Endothelial cell of umbilical vein (primary cell): ENCODE measurements at regions not wholly inside any gene's neighbourhood (a gene's known extent, or its start where the extent isn't known, plus 50 kb on each side); places are given as distances from the start of the nearest gene placed in this dataset.

Experiments used
- BruUV-seq: library from RNA; stranded (reverse); fragments of 400-500 nt; replicated peaks from 2 replicates; lab custom pipeline; 2021; lab: Mats Ljungman, UMichigan
- CTCF ChIA-PET: fragments of 300-600, 350-600 bp; sonication (Branson Sonifier 250); formaldehyde crosslinking; loops from one replicate; lab custom pipeline; 2021; ENCODE audit warnings: antibody characterized with exemption, inconsistent platforms; lab: Charles Lee
- POLR2A ChIA-PET: fragments of 300-600, 350-600 bp; sonication (Branson Sonifier 250); formaldehyde crosslinking; loops from one replicate; lab custom pipeline; 2021; ENCODE audit warnings: antibody characterized with exemption, inconsistent platforms; lab: Charles Lee
- DNase-seq: peaks from one replicate; pipeline ENCODE4 v3.0.0-alpha.2; 2011; ENCODE audit warnings: low read depth, low spot score
- FAIRE-seq: peaks from 2 replicates; lab custom pipeline; 2011; peaks lifted over from hg19 to GRCh38; lab: Jason Lieb, UNC
- H2AFZ ChIP-seq: 2 replicates; pipeline ENCODE4 v1.6.0; 2012; ENCODE audit warnings: low read depth, low read length, control low read depth, inconsistent platforms
- H3K27ac ChIP-seq: 2 replicates; pipeline ENCODE4 v1.5.1; 2011; ENCODE audit warnings: low read depth, mild to moderate bottlenecking, control low read depth, low read length, moderate library complexity; ENCODE audit not compliant: insufficient read depth
- H3K27me3 ChIP-seq, 2 experiments: 2 replicates each; pipeline versions ENCODE4 v1.6.0 to v1.6.1; 2011; ENCODE audit warnings: low read length in 2 of 2, mixed read lengths in 1 of 2; ENCODE audit not compliant: control insufficient read depth in 2 of 2, insufficient read depth in 2 of 2
- H3K36me3 ChIP-seq, 2 experiments: 2 replicates in 1 of 2; 3 replicates in 1 of 2; pipeline ENCODE4 v1.5.1; 2011; ENCODE audit warnings: low read length in 2 of 2, mild to moderate bottlenecking in 1 of 2, moderate library complexity in 1 of 2; ENCODE audit not compliant: control insufficient read depth in 2 of 2, insufficient read depth in 2 of 2; ENCODE audit errors: extremely low read depth in 1 of 2
- H3K4me1 ChIP-seq: 3 replicates; pipeline ENCODE4 v1.5.1; 2011; ENCODE audit warnings: mild to moderate bottlenecking, low read length; ENCODE audit not compliant: control insufficient read depth, insufficient read depth; ENCODE audit errors: extremely low read depth
- H3K4me2 ChIP-seq: 2 replicates; pipeline ENCODE4 v1.6.1; 2011; ENCODE audit warnings: low read length, control low read depth, mixed read lengths; ENCODE audit not compliant: insufficient read depth
- H3K4me3 ChIP-seq, 3 experiments: fragments of 200-600 bp in 1 of 3; sonication (generic), shearing (Covaris generic) in 1 of 3; replicated peaks in 1 of 3; 2 replicates each; pipeline ENCODE4 v1.5.1; 2011 to 2016; ENCODE audit warnings: control low read depth in 3 of 3, low read length in 3 of 3, mild to moderate bottlenecking in 2 of 3, inconsistent platforms in 1 of 3, low read depth in 1 of 3, moderate library complexity in 1 of 3; ENCODE audit not compliant: insufficient read depth in 1 of 3
- H3K79me2 ChIP-seq: 2 replicates; pipeline ENCODE4 v1.6.0; 2012; ENCODE audit warnings: low read length, inconsistent platforms; ENCODE audit not compliant: control insufficient read depth, insufficient read depth
- H3K9ac ChIP-seq: replicated peaks from 2 replicates; pipeline ENCODE3; 2011; ENCODE audit warnings: low read length, control low read depth; ENCODE audit not compliant: insufficient read depth; ENCODE audit errors: extremely low read depth
- H3K9me1 ChIP-seq: replicated peaks from 3 replicates; pipeline ENCODE4 v1.6.0; 2011; ENCODE audit warnings: mild to moderate bottlenecking, low read length; ENCODE audit not compliant: control insufficient read depth, insufficient read depth; ENCODE audit errors: extremely low read depth
- H3K9me3 ChIP-seq: replicated peaks from 2 replicates; pipeline ENCODE4 v1.5.1; 2012; ENCODE audit warnings: low read length, inconsistent platforms; ENCODE audit not compliant: control insufficient read depth, insufficient read depth
- H4K20me1 ChIP-seq: replicated peaks from 2 replicates; pipeline ENCODE3; 2011; ENCODE audit warnings: mild to moderate bottlenecking, low read length; ENCODE audit not compliant: control insufficient read depth, insufficient read depth; ENCODE audit errors: extremely low read depth
- EZH2 ChIP-seq: IDR thresholded peaks from 2 replicates; pipeline ENCODE4 v1.6.1; 2012; ENCODE audit warnings: borderline replicate concordance, low read depth, mild to moderate bottlenecking, moderate library complexity, low read length, inconsistent platforms; ENCODE audit not compliant: severe bottlenecking
- FOS ChIP-seq: IDR thresholded peaks from 2 replicates; pipeline ENCODE4 v1.6.1; 2011; ENCODE audit warnings: mild to moderate bottlenecking, low read length, moderate library complexity, borderline replicate concordance; ENCODE audit not compliant: insufficient read depth
- GATA2 ChIP-seq: IDR thresholded peaks from 2 replicates; pipeline ENCODE4 v1.7.0; 2011; ENCODE audit warnings: low read depth, mild to moderate bottlenecking, moderate library complexity, mixed read lengths, low read length; ENCODE audit not compliant: insufficient read length, insufficient read depth
- JUN ChIP-seq: IDR thresholded peaks from 2 replicates; pipeline ENCODE4 v1.6.1; 2011; ENCODE audit warnings: borderline replicate concordance, low read depth; ENCODE audit not compliant: insufficient read length, insufficient read depth
- MYC ChIP-seq: IDR thresholded peaks from one replicate; pipeline ENCODE4 v1.6.1; 2011; ENCODE audit warnings: mild to moderate bottlenecking, low read depth, low read length
- POLR2A ChIP-seq: IDR thresholded peaks from 2 replicates; pipeline ENCODE4 v1.6.1; 2012; ENCODE audit warnings: low read depth, mild to moderate bottlenecking, control low read depth, low read length
- POLR2AphosphoS5 ChIP-seq: IDR thresholded peaks from 2 replicates; pipeline ENCODE4 v1.6.1; 2012; ENCODE audit warnings: low read depth, mild to moderate bottlenecking, control low read depth, low read length, moderate library complexity; ENCODE audit not compliant: insufficient read depth
- dilution Hi-C: fragments of 300-500 bp; cut with MboI; formaldehyde crosslinking; loops from one replicate; pipeline ENCODE4 v1.15.0; 2019; ENCODE audit warnings: low sequenced_read_pairs; ENCODE audit not compliant: extremely low pct_ligation_motif_present
- intact Hi-C: fragments of 100-400 bp; cut with micrococcal nuclease; formaldehyde crosslinking; loops from one replicate; pipeline ENCODE4 v1.10.0; 2022
- TF ChIP-seq, protein P1 (sequence below): IDR thresholded peaks from 2 replicates; pipeline ENCODE4 v1.6.1; 2011; ENCODE audit not compliant: insufficient read depth, insufficient read length
- TF ChIP-seq, protein P2 (sequence below), 2 donors: IDR thresholded peaks; 1 replicate in 1 of 2; 2 replicates in 1 of 2; pipeline ENCODE4 v1.5.1; 2011; ENCODE audit warnings: low read length in 2 of 2, mild to moderate bottlenecking in 2 of 2, moderate library complexity in 2 of 2, control low read depth in 1 of 2, inconsistent platforms in 1 of 2, low read depth in 1 of 2; ENCODE audit not compliant: insufficient read depth in 1 of 2; ENCODE audit errors: extremely low read depth in 1 of 2

DNA sequence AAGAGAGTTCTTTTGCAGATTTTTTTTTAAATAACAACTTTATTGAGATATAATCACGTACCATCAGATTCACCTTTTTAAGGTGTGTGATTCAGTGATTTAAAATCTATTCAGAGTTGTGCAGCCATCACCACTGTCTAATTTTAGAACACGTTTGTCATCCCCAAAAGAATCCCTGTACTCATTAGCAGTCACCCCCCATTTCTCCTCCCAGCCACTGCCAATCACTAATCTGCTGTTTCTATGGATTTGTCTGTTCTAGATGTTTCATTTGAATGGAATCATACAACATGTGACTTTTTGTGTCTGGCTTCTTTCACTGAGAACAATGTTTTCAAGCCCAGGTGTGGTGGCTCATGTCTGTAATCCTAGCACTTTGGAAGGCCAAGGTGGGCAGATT, 55.4 kb upstream of the RAPH1 start:
- intact Hi-C loops (no loop called here), dilution Hi-C loops (no loop called here)
- Histone ChIP-seq H3K4me3 (no peak overlapping the region), H4K20me1 (no peaks in the 10 kb centered on the region), H3K9me3 (no peaks in the 10 kb centered on the region), H3K27me3 (no peaks in the 10 kb centered on the region), H2AFZ (no peak overlapping the region), H3K4me2 (no peak overlapping the region), H3K27ac (no peak overlapping the region), H3K9me1 (no peaks in the 10 kb centered on the region), H3K4me1 (no peaks in the 10 kb centered on the region), H3K79me2 (no peaks in the 10 kb centered on the region), H3K9ac (no peak overlapping the region), H3K36me3 (no peaks in the 10 kb centered on the region)
- no peak for DNase-seq
- no peak for FAIRE-seq
- POLR2A ChIA-PET, result no interaction called here
- no TSS peak for BruUV-seq
- TF ChIP-seq, protein P1, sequence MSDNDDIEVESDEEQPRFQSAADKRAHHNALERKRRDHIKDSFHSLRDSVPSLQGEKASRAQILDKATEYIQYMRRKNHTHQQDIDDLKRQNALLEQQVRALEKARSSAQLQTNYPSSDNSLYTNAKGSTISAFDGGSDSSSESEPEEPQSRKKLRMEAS, result no peak
- TF ChIP-seq POLR2A (no peak), JUN (no peak), GATA2 (no peak), MYC (no peak), FOS (no peak), POLR2AphosphoS5 (no peak), EZH2 (no peak)
- TF ChIP-seq, protein P2, sequence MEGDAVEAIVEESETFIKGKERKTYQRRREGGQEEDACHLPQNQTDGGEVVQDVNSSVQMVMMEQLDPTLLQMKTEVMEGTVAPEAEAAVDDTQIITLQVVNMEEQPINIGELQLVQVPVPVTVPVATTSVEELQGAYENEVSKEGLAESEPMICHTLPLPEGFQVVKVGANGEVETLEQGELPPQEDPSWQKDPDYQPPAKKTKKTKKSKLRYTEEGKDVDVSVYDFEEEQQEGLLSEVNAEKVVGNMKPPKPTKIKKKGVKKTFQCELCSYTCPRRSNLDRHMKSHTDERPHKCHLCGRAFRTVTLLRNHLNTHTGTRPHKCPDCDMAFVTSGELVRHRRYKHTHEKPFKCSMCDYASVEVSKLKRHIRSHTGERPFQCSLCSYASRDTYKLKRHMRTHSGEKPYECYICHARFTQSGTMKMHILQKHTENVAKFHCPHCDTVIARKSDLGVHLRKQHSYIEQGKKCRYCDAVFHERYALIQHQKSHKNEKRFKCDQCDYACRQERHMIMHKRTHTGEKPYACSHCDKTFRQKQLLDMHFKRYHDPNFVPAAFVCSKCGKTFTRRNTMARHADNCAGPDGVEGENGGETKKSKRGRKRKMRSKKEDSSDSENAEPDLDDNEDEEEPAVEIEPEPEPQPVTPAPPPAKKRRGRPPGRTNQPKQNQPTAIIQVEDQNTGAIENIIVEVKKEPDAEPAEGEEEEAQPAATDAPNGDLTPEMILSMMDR (IDR thresholded peaks at IDR 0.05; ENCODE audit: extremely low read depth in 1 of 2, insufficient read depth in 1 of 2, low read depth in 1 of 2, low read length in 2 of 2), result no peak
- CTCF ChIA-PET, result no interaction called here
